ENCODE measurements at regions not wholly inside any gene's neighbourhood (a gene's known extent, or its start where the extent isn't known, plus 50 kb on each side); places are given as distances from the start of the nearest gene placed in this dataset.

- in situ Hi-C loops (cut with MboI; ENCODE audit: low pct_unique_long_range_greater_than_20kb, low sequenced_read_pairs, unreplicated experiment): no loop called here
- no peak for DNase-seq (ENCODE audit: low spot score)
Observed at GRCh38 chr5:168020542-168021294, 270.7 kb upstream of the WWC1 start.

DNA sequence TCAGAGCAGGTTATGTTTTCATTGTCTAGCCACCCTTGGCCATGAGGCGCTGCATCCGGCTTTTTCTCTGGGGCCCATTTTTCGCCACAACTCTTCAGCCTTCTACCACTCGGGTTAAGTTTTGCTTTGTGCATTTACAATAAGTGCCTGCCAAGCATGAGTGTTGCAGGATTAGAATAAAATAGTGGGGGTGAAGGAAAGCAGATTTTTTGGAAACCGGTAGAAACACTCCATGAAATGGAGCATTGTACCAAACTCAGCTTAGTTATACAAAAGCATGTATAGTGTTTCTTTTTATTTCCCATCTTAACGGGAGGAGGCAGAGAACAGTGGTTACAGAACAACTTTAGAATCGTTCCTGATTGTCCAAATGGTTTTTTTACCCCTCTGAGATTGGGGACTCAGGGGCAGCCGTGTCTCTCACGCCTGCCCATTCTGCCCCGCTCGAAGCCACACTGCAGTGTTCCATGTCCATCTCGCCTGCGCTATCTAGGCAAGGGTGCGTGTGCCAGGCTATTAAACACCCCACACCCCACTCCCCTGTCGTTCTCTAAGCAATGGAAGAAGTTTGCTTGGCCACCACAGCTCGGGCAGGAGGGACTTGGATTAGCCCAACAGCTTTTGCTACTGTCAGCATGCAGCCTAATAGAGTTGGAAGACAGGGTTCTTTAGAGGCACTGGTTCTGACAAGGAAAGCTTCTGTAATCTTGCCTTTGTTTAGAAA, 268.8 kb upstream of the WWC1 start:
- in situ Hi-C loops (cut with MboI; ENCODE audit: low pct_unique_long_range_greater_than_20kb, low sequenced_read_pairs, unreplicated experiment): no loop called here
- TF ChIP-seq, protein P1, sequence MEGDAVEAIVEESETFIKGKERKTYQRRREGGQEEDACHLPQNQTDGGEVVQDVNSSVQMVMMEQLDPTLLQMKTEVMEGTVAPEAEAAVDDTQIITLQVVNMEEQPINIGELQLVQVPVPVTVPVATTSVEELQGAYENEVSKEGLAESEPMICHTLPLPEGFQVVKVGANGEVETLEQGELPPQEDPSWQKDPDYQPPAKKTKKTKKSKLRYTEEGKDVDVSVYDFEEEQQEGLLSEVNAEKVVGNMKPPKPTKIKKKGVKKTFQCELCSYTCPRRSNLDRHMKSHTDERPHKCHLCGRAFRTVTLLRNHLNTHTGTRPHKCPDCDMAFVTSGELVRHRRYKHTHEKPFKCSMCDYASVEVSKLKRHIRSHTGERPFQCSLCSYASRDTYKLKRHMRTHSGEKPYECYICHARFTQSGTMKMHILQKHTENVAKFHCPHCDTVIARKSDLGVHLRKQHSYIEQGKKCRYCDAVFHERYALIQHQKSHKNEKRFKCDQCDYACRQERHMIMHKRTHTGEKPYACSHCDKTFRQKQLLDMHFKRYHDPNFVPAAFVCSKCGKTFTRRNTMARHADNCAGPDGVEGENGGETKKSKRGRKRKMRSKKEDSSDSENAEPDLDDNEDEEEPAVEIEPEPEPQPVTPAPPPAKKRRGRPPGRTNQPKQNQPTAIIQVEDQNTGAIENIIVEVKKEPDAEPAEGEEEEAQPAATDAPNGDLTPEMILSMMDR (IDR thresholded peaks at IDR 0.05; ENCODE audit: extremely low read depth, insufficient read depth, missing control alignments): no peak
- DNase-seq (ENCODE audit: low spot score): no peak

More at GRCh38 chr5:168020542-168021294, 270.7 kb upstream of the WWC1 start:
- TF ChIP-seq, protein P1 (IDR thresholded peaks at IDR 0.05; ENCODE audit: extremely low read depth, insufficient read depth, missing control alignments): no peak

DNA sequence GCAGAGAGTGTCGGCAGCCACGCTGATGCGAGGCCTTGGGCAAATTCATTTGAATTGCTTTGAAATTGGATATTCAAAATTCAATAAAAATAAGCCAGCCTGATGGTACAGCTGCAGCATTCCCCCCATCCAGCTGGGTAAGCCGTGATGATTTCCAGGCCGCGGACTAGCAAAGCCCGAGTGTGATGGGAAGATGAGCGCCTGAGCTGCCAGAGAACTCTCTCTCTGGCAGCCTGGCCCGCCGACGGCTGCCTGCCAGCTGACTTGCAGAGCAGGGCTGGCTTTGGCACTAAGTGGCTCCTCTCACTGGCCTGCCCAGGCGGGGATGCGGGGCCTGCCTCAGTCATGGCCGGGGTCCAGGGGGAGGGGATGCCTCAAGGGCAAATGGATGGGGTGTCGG, 268.3 kb upstream of the WWC1 start:
- TF ChIP-seq, protein P1 (IDR thresholded peaks at IDR 0.05; ENCODE audit: extremely low read depth, insufficient read depth, missing control alignments): no peak
- in situ Hi-C loops (cut with MboI; ENCODE audit: low pct_unique_long_range_greater_than_20kb, low sequenced_read_pairs, unreplicated experiment): no loop called here
- no peak for DNase-seq (ENCODE audit: low spot score)

DNA sequence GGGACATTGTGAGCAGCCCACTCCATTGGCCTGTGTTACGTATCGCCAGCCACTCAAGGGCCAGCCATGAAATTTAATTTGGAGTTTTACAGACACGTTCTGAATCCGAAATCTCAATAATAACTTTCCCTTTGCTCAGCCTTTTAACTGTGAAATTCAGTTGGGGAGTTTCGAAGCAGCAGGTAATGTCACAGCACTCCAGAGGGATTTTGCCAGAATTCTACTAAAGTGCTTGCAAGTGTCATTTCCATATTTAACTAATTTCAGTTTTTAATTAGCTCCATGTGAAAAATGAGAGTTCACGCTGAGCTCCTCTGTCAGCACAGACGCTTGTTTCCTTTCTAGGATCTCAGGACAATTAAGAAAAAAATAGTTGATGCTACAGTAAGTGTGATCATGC, 267.1 kb upstream of the WWC1 start:
- TF ChIP-seq, protein P1 (IDR thresholded peaks at IDR 0.05; ENCODE audit: extremely low read depth, insufficient read depth, missing control alignments): no peak
- in situ Hi-C loops (cut with MboI; ENCODE audit: low pct_unique_long_range_greater_than_20kb, low sequenced_read_pairs, unreplicated experiment): no loop called here
- DNase-seq (ENCODE audit: low spot score): no peak

- TF ChIP-seq, protein P1 (IDR thresholded peaks at IDR 0.05; ENCODE audit: extremely low read depth, insufficient read depth, missing control alignments): no peak
- in situ Hi-C loops (cut with MboI; ENCODE audit: low pct_unique_long_range_greater_than_20kb, low sequenced_read_pairs, unreplicated experiment): no loop called here
- DNase-seq (ENCODE audit: low spot score): no peak
Observed at GRCh38 chr5:168027007-168027406, 264.4 kb upstream of the WWC1 start.

DNA sequence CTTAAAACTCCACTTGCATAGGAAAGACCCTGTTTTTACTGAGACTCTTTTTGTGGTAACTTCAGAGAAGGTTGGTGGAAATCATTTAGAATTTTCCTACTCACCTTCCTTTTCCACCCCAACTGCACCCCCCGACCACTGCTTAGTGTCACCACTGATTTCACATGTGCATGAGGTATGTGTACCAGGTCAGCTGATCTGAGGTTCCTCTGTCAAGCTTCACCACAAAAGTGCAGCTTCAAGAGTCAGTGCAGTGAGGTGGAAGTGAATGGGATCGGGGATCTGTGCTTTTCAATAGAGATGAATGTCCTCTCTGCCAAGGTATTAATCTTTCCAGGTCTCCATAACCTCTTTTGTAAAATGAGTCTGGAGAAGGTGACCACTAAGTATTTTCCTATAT, 260.5 kb upstream of the WWC1 start:
- TF ChIP-seq, protein P1 (IDR thresholded peaks at IDR 0.05; ENCODE audit: extremely low read depth, insufficient read depth, missing control alignments): no peak
- in situ Hi-C loops (cut with MboI; ENCODE audit: low pct_unique_long_range_greater_than_20kb, low sequenced_read_pairs, unreplicated experiment): no loop called here
- DNase-seq (ENCODE audit: low spot score): no peak
